ENCODE measurements at regions not wholly inside any gene's neighbourhood (a gene's known extent, or its start where the extent isn't known, plus 50 kb on each side); places are given as distances from the start of the nearest gene placed in this dataset.
"Not testable (repeated sequence)": the region's sequence is repeated elsewhere in the genome, so short reads cannot be mapped to it uniquely, and the experiment has no call there.

DNA sequence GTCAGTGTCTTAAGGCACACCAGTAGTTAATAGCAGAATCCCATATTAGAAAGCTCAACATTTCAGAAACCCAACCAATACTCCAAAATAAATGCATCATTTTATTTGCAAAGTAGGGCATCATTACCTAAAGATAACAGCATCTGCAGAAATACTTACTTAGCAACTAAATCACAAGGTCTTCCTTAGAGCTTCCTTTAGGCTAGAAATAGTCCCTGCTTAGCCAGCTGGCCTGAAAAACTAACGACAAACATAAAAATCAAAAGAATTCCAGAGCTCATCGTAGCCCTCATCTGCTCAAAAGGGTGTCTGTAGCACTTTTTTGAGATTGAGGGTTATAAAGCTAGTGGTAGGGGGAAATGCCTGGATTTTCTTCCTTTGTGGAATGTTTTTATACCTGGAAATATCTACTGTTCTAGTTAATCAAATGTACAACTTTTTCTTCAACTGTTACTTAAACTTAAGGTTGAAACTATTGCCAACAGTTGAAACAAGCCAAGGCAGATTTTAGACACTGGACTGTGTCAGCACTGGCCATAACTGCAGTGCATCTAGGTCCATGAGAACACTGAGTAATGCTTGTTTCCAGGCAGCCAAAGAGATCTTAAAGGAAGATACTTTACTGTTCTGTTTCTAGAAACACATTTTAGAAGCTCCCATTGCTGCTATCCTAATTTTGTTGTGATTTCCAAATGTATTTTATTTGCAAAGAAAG, 129.4 kb upstream of the RASA1 start:
- TF ChIP-seq, protein P1, sequence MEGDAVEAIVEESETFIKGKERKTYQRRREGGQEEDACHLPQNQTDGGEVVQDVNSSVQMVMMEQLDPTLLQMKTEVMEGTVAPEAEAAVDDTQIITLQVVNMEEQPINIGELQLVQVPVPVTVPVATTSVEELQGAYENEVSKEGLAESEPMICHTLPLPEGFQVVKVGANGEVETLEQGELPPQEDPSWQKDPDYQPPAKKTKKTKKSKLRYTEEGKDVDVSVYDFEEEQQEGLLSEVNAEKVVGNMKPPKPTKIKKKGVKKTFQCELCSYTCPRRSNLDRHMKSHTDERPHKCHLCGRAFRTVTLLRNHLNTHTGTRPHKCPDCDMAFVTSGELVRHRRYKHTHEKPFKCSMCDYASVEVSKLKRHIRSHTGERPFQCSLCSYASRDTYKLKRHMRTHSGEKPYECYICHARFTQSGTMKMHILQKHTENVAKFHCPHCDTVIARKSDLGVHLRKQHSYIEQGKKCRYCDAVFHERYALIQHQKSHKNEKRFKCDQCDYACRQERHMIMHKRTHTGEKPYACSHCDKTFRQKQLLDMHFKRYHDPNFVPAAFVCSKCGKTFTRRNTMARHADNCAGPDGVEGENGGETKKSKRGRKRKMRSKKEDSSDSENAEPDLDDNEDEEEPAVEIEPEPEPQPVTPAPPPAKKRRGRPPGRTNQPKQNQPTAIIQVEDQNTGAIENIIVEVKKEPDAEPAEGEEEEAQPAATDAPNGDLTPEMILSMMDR (IDR thresholded peaks at IDR 0.05; ENCODE audit: insufficient read depth, low read length, missing control alignments) = no peak
- no peak for DNase-seq (ENCODE audit: low read depth, low spot score)
- H3K4me3 ChIP-seq (ENCODE audit: low read depth, low read length) = no peak overlapping the region
- ChIA-PET POLR2A (no interaction called here), CTCF (no interaction called here)

DNA sequence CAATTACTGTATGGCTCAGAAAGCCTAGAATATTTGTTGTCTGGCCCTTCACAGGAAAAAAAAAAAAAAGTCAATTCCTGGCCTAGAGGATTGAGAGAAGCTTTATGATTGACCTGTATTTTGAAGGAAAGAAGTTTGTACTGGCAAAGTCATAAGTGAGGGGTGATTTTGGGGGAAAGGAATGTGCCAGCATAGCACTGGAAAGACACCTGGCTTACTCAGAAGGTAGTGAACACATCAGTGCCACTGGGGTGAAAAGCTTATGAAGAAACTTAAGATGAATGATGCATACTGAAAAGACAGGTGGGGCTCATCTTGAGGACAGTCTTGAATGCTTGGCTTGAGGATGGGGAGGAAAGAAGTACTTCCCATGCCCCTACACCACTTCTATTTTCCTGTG, 127.9 kb upstream of the RASA1 start:
- TF ChIP-seq, protein P1 (IDR thresholded peaks at IDR 0.05; ENCODE audit: insufficient read depth, low read length, missing control alignments) = no peak
- ChIA-PET CTCF (interaction anchor here (1.4 kb wide), 1 partner anchor 17 kb away, joined by 3 read pairs; no protein-coding TSS in a partner anchor), POLR2A (no interaction called here)
- H3K4me3 ChIP-seq (ENCODE audit: low read depth, low read length) = no peak overlapping the region
- no peak for DNase-seq (ENCODE audit: low read depth, low spot score)

DNA sequence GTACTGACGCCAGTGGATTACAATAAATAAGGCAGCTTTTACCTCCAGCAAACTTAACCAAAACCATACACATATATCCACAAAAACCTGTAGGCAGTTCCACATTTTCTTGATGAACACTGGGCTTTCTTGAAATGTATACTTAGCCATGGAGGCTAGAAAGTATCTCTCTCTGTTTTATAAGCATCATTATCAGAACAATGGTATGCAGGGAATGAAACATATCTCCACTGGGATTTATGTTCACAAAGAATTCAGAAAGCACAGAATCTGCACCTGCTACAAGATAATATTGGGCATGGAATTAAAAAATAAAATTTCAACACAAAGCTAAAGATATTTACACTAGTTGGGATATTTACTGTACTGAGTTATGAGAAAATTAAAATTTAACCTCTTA, 126.1 kb upstream of the RASA1 start:
- ChIA-PET CTCF (no interaction called here), POLR2A (no interaction called here)
- TF ChIP-seq, protein P1 (IDR thresholded peaks at IDR 0.05; ENCODE audit: insufficient read depth, low read length, missing control alignments) = no peak
- no peak for DNase-seq (ENCODE audit: low read depth, low spot score)
- H3K4me3 ChIP-seq (ENCODE audit: low read depth, low read length) = no peak overlapping the region

DNA sequence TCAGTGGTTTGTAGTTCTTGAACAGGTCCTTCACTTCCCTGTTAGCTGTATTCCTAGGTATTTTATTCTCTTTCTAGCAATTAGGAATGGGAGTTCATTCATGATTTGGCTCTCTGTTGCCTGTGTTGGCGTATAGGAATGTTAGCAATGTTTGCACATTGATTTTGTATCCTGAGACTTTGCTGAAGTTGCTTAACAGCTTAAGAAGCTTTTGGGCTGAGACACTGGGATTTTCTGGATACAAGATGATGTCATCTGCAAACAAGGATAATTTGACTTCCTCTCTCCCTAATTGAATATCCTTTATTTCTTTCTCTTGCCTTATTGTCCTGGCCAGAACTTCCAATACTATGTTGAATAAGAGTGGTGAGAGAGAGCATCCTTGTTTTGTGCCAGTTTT, 121.8 kb upstream of the RASA1 start:
- POLR2A ChIA-PET; CTCF ChIA-PET; H3K4me3 ChIP-seq (ENCODE audit: low read depth, low read length); DNase-seq (ENCODE audit: low read depth, low spot score): not testable (repeated sequence)

DNA sequence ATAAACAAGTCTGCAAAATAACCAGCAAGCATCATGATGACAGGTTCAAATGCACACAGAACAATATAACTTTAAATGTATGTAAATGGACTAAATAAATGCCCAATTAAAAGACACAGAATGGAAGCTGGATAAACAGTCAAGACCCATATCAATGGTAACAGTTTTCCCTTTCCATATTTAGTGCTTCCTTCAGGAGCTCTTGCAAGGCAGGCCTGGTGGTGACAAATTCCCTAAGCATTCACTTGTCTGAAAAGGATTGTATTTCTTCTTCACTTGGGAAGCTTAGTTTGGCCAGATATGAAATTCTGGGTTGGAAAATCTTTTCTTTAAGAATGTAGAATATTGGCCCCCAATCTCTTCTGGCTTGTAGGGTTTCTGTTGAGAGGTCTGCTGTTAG, 120.2 kb upstream of the RASA1 start:
- TF ChIP-seq, protein P1 (IDR thresholded peaks at IDR 0.05; ENCODE audit: insufficient read depth, low read length, missing control alignments) = no peak
- no peak for DNase-seq (ENCODE audit: low read depth, low spot score)
- ChIA-PET CTCF (interaction anchor here (1.0 kb wide), 1 partner anchor 17 kb away, joined by 3 read pairs; no protein-coding TSS in a partner anchor), POLR2A (no interaction called here)
- H3K4me3 ChIP-seq (ENCODE audit: low read depth, low read length) = no peak overlapping the region

DNA sequence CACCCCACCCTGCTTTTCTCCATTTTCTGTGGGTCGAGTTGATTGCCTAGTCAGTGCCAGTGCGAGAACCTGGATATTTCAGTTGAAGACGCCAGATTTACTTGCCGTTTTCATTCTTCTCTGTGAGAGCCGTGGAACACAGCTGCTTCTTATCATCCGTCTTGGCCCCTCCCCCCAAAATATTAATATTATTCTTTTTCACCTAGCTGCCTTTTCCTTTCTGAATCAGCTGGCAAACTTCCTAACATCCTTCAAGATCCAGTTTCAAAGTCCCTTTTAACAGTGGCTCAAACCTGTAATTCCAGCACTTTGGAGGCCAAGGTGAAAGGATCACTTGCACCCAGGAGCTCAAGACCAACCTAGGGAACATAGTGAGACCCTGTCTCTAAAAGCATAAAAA, 117.1 kb upstream of the RASA1 start:
- no peak for DNase-seq (ENCODE audit: low read depth, low spot score)
- TF ChIP-seq, protein P1 (IDR thresholded peaks at IDR 0.05; ENCODE audit: insufficient read depth, low read length, missing control alignments) = no peak
- POLR2A ChIA-PET = interaction anchor here (0.9 to 1.9 kb wide), 2 partner anchors 30 to 118 kb away, joined by 3 to 6 read pairs; partner anchors contain the start of gene RASA1
- CTCF ChIA-PET = interaction anchor here (0.5 kb wide), 1 partner anchor 13 kb away, joined by 3 read pairs; no protein-coding TSS in a partner anchor
- H3K4me3 ChIP-seq (ENCODE audit: low read depth, low read length) = no peak overlapping the region

DNA sequence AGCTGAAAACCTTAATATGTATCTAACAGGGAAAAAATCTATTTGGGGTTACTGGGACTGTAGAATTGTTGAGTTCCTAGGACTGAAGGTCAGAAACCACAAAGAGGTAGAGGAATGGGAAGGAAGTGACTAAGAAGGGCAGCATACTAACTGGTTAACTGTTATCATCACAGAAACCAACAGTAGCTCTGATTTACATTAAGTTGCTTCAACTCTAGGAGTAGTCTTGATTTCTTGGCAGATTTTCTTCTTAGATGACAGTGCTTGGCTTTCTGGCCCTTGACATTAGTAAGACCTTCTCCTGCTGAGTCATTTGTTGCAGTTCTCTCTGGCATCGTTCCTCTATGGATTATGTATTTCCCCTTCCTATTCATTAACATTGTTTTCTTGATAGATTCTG, 116.1 kb upstream of the RASA1 start:
- no peak overlapping the region for H3K4me3 ChIP-seq (ENCODE audit: low read depth, low read length)
- TF ChIP-seq, protein P1 (IDR thresholded peaks at IDR 0.05; ENCODE audit: insufficient read depth, low read length, missing control alignments) = no peak
- peak; percentile 65 for DNase-seq (ENCODE audit: low read depth, low spot score)
- CTCF ChIA-PET = no interaction called here
- POLR2A ChIA-PET = interaction anchor here (0.7 to 1.9 kb wide), 3 partner anchors 22 to 242 kb away, joined by 4 to 6 read pairs (median 4); partner anchors contain the start of gene RASA1
